Progenitor cell of endocrine pancreas (in vitro differentiated cells): ENCODE measurements at regions not wholly inside any gene's neighbourhood (a gene's known extent, or its start where the extent isn't known, plus 50 kb on each side); places are given as distances from the start of the nearest gene placed in this dataset.
A peak's percentile ranks its signal among the peaks of the same experiment; 100 is the strongest.
"Not testable (repeated sequence)": the region's sequence is repeated elsewhere in the genome, so short reads cannot be mapped to it uniquely, and the experiment has no call there.

Experiments
- DNase-seq: peaks from one replicate; pipeline ENCODE4 v3.0.0; 2021; ENCODE audit warnings: low spot score; ENCODE audit not compliant: unreplicated experiment
- H3K27ac Mint-ChIP-seq: 2 replicates; pipeline ENCODE4 v1.8.0; 2021; ENCODE audit warnings: mild to moderate bottlenecking, moderate library complexity, mixed read lengths
- H3K27me3 Mint-ChIP-seq: 2 replicates; pipeline ENCODE4 v1.8.0; 2021; ENCODE audit warnings: mixed read lengths
- H3K36me3 Mint-ChIP-seq: 2 replicates; pipeline ENCODE4 v1.8.0; 2022; ENCODE audit warnings: mixed read lengths; ENCODE audit not compliant: insufficient read depth
- H3K4me1 Mint-ChIP-seq: 2 replicates; pipeline ENCODE4 v1.8.0; 2021; ENCODE audit warnings: low read depth, mixed read lengths
- H3K4me3 Mint-ChIP-seq: 2 replicates; pipeline ENCODE4 v1.8.0; 2021; ENCODE audit warnings: low read depth, mild to moderate bottlenecking, moderate library complexity, mixed read lengths
- H3K9me3 Mint-ChIP-seq: 2 replicates; pipeline ENCODE4 v1.8.0; 2021; ENCODE audit warnings: low read depth, mixed read lengths
- TF ChIP-seq, protein P1 (sequence below): fragments of 200-600 bp; sonication (generic); IDR thresholded peaks from one replicate; pipeline ENCODE4 v1.5.0; 2021; ENCODE audit warnings: antibody characterized with exemption, mild to moderate bottlenecking; ENCODE audit not compliant: unreplicated experiment

DNA sequence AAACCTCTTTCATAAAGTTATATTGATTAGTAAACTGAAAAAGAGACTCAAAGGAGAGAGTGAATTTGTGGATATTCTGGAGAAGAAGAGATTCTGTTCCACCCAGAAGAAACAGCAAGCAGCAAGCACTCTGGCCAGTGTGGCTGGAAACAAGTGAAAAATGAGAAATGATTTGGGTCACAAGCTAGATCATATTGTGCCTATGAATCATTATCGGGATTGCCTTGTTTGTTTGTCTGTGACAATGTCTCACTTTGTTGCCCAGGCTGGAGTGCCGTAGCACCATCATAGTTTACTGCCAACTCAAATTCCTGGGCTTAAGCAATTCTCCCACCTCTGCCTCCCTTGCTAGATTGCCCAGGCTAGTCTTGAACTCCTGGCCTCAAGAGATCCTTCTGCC lies 106.5 kb upstream of the LOC128125822 start:
- peaks cover 3% of the 10 kb centered on the region for H3K9me3 Mint-ChIP-seq
- H3K27me3 Mint-ChIP-seq: no peaks in the 10 kb centered on the region
- H3K4me3 Mint-ChIP-seq: no peak overlapping the region
- no peak for DNase-seq
- TF ChIP-seq, protein P1, sequence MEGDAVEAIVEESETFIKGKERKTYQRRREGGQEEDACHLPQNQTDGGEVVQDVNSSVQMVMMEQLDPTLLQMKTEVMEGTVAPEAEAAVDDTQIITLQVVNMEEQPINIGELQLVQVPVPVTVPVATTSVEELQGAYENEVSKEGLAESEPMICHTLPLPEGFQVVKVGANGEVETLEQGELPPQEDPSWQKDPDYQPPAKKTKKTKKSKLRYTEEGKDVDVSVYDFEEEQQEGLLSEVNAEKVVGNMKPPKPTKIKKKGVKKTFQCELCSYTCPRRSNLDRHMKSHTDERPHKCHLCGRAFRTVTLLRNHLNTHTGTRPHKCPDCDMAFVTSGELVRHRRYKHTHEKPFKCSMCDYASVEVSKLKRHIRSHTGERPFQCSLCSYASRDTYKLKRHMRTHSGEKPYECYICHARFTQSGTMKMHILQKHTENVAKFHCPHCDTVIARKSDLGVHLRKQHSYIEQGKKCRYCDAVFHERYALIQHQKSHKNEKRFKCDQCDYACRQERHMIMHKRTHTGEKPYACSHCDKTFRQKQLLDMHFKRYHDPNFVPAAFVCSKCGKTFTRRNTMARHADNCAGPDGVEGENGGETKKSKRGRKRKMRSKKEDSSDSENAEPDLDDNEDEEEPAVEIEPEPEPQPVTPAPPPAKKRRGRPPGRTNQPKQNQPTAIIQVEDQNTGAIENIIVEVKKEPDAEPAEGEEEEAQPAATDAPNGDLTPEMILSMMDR: no peak
- peaks cover 2% of the 10 kb centered on the region for H3K4me1 Mint-ChIP-seq
- H3K36me3 Mint-ChIP-seq: peaks cover 2% of the 10 kb centered on the region
- H3K27ac Mint-ChIP-seq: no peak overlapping the region

DNA sequence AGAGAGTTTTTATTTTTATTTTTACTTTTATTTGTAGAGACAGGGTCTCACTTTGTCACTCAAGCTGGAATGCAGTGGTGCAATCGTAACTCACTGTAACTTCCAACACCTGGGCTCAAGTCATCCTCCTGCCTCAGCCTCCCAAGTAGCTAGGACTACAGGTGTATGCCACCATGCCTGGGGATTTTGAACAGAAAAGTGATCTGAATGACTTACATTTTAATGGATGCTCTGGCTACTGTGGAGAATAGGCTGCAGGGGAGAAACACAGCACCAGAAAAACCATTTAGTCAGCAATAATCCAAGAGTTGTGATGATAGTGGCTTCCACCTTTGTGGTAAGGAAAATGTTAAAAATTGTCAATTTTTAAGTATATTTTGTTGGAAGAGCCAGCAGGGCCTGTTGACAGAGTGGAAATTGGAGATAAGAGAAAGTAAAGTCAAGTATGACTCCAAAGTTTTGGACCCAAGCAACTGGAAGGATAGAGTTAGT lies 106.0 kb upstream of the LOC128125822 start:
- Mint-ChIP-seq H3K4me3 (no peak overlapping the region), H3K4me1 (peaks cover 2% of the 10 kb centered on the region), H3K36me3 (peaks cover under 1% of the 10 kb centered on the region), H3K9me3 (peaks cover 1% of the 10 kb centered on the region), H3K27ac (peak overlapping the region; percentile 43), H3K27me3 (no peaks in the 10 kb centered on the region)
- DNase-seq: no peak
- TF ChIP-seq, protein P1: no peak

DNA sequence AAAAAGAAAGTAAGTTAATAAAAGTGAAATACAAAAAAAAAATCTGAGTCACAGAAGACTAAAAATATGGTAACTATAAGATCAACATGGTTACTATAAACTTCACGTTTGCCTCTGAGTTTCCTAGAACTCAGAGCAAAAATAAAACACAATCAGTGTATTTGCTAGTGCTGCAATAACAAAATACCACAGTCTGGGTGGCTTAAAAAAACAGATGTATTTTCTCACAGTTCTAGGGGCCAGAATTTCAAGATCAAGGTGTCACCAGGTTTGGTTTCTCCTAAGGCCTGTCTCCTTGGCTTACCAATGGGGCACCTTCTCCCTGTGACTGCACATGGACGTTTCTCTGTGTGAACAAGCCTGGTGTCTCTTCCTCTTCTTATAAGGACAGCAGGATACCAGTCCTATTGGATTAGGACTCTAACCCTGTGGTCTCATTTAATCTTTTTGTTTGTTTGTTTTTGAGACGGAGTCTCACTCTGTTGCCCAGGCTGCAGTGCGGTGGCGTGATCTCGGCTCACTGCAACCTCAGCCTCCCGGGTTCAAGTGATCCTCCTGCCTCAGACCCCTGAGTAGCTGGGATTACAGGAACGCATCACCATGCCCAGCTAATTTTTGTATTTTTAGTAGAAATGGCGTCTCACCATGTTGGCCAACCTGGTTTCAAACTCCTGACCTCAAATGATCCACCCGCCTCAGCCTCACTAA lies 104.9 kb upstream of the LOC128125822 start:
- no peak overlapping the region for H3K27ac Mint-ChIP-seq

DNA sequence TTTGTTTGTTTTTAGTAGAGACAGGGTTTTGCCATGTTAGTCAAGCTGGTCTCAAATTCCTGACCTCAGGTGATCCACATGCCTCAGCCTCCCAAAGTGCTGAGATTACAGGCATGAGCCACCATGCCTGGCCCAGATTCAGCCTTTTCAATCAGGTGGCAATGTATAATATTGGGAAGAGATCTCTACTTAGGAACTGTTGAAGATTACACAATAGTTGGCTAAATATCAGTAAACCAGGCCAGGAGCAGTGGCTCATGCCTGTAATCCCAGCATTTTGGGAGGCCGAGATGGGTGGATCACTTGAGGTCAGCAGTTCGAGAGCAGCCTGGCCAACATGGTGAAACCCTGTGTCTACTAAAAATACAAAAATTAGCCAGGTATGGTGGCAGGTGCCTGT lies 101.1 kb upstream of the LOC128125822 start:
- not testable (repeated sequence) for DNase-seq, H3K36me3 Mint-ChIP-seq, H3K27ac Mint-ChIP-seq, H3K4me1 Mint-ChIP-seq, H3K27me3 Mint-ChIP-seq, H3K9me3 Mint-ChIP-seq, H3K4me3 Mint-ChIP-seq

More for the DNA sequence above, 104.9 kb upstream of the LOC128125822 start:
- TF ChIP-seq, protein P1: no peak
- H3K36me3 Mint-ChIP-seq: no peaks in the 10 kb centered on the region
- no peaks in the 10 kb centered on the region for H3K27me3 Mint-ChIP-seq
- no peak for DNase-seq
- H3K4me1 Mint-ChIP-seq: no peaks in the 10 kb centered on the region
- H3K4me3 Mint-ChIP-seq: no peak overlapping the region
- no peaks in the 10 kb centered on the region for H3K9me3 Mint-ChIP-seq

DNA sequence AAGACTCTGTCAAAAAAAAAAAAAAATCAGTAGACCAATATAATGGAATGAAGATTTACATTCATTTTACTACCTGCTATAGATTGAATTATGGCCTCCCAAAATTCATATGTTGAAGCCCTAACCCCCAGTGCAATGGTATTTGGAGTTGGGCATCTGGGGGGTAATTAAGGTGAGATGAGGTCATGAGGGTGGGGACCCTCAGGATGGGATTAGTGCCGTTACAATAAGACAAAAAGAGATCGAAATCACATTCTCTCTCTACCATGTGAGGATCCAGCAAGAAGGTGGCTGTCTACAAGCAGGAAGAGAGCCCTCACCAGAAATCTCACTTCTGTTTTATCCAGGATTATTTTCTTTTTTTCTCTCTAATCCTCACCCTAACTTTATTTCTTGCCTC lies 100.6 kb upstream of the LOC128125822 start:
- Mint-ChIP-seq H3K36me3 (no peaks in the 10 kb centered on the region), H3K4me1 (peaks cover 8% of the 10 kb centered on the region), H3K4me3 (no peak overlapping the region), H3K27me3 (no peaks in the 10 kb centered on the region), H3K9me3 (no peaks in the 10 kb centered on the region), H3K27ac (no peak overlapping the region)
- TF ChIP-seq, protein P1: no peak
- no peak for DNase-seq

DNA sequence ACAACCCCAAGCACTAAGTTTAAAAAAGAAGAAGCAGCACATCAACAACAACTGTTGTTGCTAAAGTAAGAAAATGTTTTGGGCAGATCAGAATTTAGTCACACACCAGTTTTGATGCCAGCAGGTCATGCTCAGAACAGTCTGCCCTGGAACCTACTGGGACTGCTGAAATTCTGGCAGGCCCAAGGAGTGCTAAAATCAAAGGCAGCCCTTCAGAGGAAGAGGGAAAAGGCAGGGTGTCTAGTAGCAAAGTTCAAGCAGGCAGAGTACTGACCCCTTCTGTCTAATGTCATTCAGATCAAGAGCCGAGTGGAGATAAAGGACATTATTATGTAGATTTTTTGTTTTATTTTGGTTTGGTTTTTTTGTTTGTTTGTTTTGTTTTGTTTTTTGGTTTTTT lies 96.6 kb upstream of the LOC128125822 start:
- no peak for DNase-seq
- no peak overlapping the region for H3K4me3 Mint-ChIP-seq
- H3K27me3 Mint-ChIP-seq: no peaks in the 10 kb centered on the region
- H3K4me1 Mint-ChIP-seq: peaks cover 20% of the 10 kb centered on the region
- no peaks in the 10 kb centered on the region for H3K36me3 Mint-ChIP-seq
- TF ChIP-seq, protein P1: no peak
- H3K9me3 Mint-ChIP-seq: peaks cover 3% of the 10 kb centered on the region
- no peak overlapping the region for H3K27ac Mint-ChIP-seq
